H9 (cell line): ENCODE measurements at regions not wholly inside any gene's neighbourhood (a gene's known extent, or its start where the extent isn't known, plus 50 kb on each side); places are given as distances from the start of the nearest gene placed in this dataset.

Experiments
- DNase-seq: peaks from one replicate; pipeline ENCODE4 v3.0.0-alpha.2; 2017
- H2AFZ ChIP-seq: one replicate; pipeline ENCODE4 v1.6.1; 2013; ENCODE audit warnings: mild to moderate bottlenecking, low read length, control low read depth, moderate library complexity
- H2AK5ac ChIP-seq: 2 replicates; pipeline ENCODE4 v1.6.1; 2013; ENCODE audit warnings: low read length, control low read depth, mixed read lengths; ENCODE audit not compliant: insufficient read length
- H2BK120ac ChIP-seq: one replicate; pipeline ENCODE4 v1.6.1; 2013; ENCODE audit warnings: low read depth, mild to moderate bottlenecking, low read length, control low read depth, inconsistent platforms; ENCODE audit not compliant: poor library complexity, severe bottlenecking
- H2BK12ac ChIP-seq: 2 replicates; pipeline ENCODE4 v1.6.1; 2013; ENCODE audit warnings: low read length, control low read depth, mixed read lengths, low read depth; ENCODE audit not compliant: insufficient read length
- H2BK15ac ChIP-seq: 2 replicates; pipeline ENCODE4 v1.6.1; 2013; ENCODE audit warnings: low read depth, low read length, control low read depth
- H2BK20ac ChIP-seq: one replicate; pipeline ENCODE4 v1.6.1; 2013; ENCODE audit warnings: low read depth, mild to moderate bottlenecking, low read length, control low read depth, inconsistent platforms; ENCODE audit not compliant: poor library complexity, severe bottlenecking
- H2BK5ac ChIP-seq: 2 replicates; pipeline ENCODE4 v1.6.1; 2013; ENCODE audit warnings: low read length, control low read depth, mixed read lengths; ENCODE audit not compliant: insufficient read length
- H3K14ac ChIP-seq: 2 replicates; pipeline ENCODE4 v1.6.1; 2013; ENCODE audit warnings: low read length, control low read depth; ENCODE audit not compliant: insufficient read depth
- H3K18ac ChIP-seq: 2 replicates; pipeline ENCODE4 v1.6.1; 2013; ENCODE audit warnings: low read depth, mild to moderate bottlenecking, mixed read lengths, low read length, control low read depth; ENCODE audit not compliant: insufficient read length
- H3K23ac ChIP-seq: 2 replicates; pipeline ENCODE4 v1.6.1; 2013; ENCODE audit warnings: low read length, control low read depth, mixed read lengths, low read depth; ENCODE audit not compliant: insufficient read length
- H3K23me2 ChIP-seq: 2 replicates; pipeline ENCODE4 v1.6.1; 2013; ENCODE audit warnings: low read depth, mild to moderate bottlenecking, mixed read lengths, low read length, control low read depth; ENCODE audit not compliant: insufficient read length, poor library complexity, severe bottlenecking
- H3K27ac ChIP-seq: 2 replicates; pipeline ENCODE4 v1.5.1; 2013; ENCODE audit warnings: low read length, control low read depth, mixed read lengths, low read depth; ENCODE audit not compliant: insufficient read length
- H3K27me3 ChIP-seq: 2 replicates; pipeline ENCODE4 v1.6.1; 2013; ENCODE audit warnings: low read length, control low read depth, inconsistent platforms; ENCODE audit not compliant: insufficient read depth
- H3K4ac ChIP-seq: 2 replicates; pipeline ENCODE4 v1.6.1; 2013; ENCODE audit warnings: low read depth, mild to moderate bottlenecking, control low read depth, inconsistent platforms, low read length, moderate library complexity
- H3K4me1 ChIP-seq: 2 replicates; pipeline ENCODE4 v1.6.1; 2013; ENCODE audit warnings: low read length, control low read depth, inconsistent platforms; ENCODE audit not compliant: insufficient read depth
- H3K4me2 ChIP-seq: 2 replicates; pipeline ENCODE4 v1.6.1; 2013; ENCODE audit warnings: low read length, control low read depth, mixed read lengths; ENCODE audit not compliant: insufficient read length, insufficient read depth
- H3K56ac ChIP-seq: 2 replicates; pipeline ENCODE4 v1.6.1; 2013; ENCODE audit warnings: low read depth, mild to moderate bottlenecking, mixed read lengths, low read length, control low read depth; ENCODE audit not compliant: insufficient read length
- H3K79me1 ChIP-seq: 2 replicates; pipeline ENCODE4 v1.6.1; 2013; ENCODE audit warnings: low read depth, mild to moderate bottlenecking, moderate library complexity, low read length, control low read depth, inconsistent platforms; ENCODE audit not compliant: insufficient read depth, poor library complexity, severe bottlenecking
- H3K79me2 ChIP-seq: 2 replicates; pipeline ENCODE4 v1.6.1; 2013; ENCODE audit warnings: low read length, control low read depth, inconsistent platforms; ENCODE audit not compliant: insufficient read depth
- H3K9ac ChIP-seq: 2 replicates; pipeline ENCODE4 v1.6.1; 2013; ENCODE audit warnings: low read length, control low read depth, mixed read lengths; ENCODE audit not compliant: insufficient read length; ENCODE audit errors: extremely low read depth
- H3K9me3 ChIP-seq: one replicate; pipeline ENCODE4 v1.6.1; 2013; ENCODE audit warnings: low read depth, low read length, inconsistent platforms; ENCODE audit not compliant: control insufficient read depth
- H3T11ph ChIP-seq: one replicate; pipeline ENCODE4 v1.6.1; 2013; ENCODE audit warnings: mild to moderate bottlenecking, low read length, control low read depth, inconsistent platforms
- H4K20me1 ChIP-seq: one replicate; pipeline ENCODE4 v1.6.1; 2013; ENCODE audit not compliant: control insufficient read depth, insufficient read length, insufficient read depth
- H4K5ac ChIP-seq: 2 replicates; pipeline ENCODE4 v1.6.1; 2013; ENCODE audit warnings: low read depth, mild to moderate bottlenecking, mixed read lengths, low read length, control low read depth; ENCODE audit not compliant: insufficient read length
- H4K8ac ChIP-seq: replicated peaks from 2 replicates; pipeline ENCODE4 v1.6.1; 2013; ENCODE audit warnings: low read length, control low read depth, mixed read lengths, low read depth; ENCODE audit not compliant: insufficient read length
- H4K91ac ChIP-seq: 2 replicates; pipeline ENCODE4 v1.6.1; 2013; ENCODE audit warnings: low read depth, mild to moderate bottlenecking, moderate library complexity, mixed read lengths, low read length, control low read depth; ENCODE audit not compliant: insufficient read length
- H3K27ac Mint-ChIP-seq, 3 experiments: 2 replicates in 2 of 3; 3 replicates in 1 of 3; pipeline ENCODE4 v1.8.0; 2020 to 2021; ENCODE audit warnings: mixed read lengths in 3 of 3, mild to moderate bottlenecking in 1 of 3, moderate library complexity in 1 of 3
- H3K27me3 Mint-ChIP-seq: 2 replicates; pipeline ENCODE4 v1.8.0; 2021; ENCODE audit warnings: low read depth, mild to moderate bottlenecking, moderate library complexity, mixed read lengths
- H3K36me3 Mint-ChIP-seq, 3 experiments: 2 replicates in 2 of 3; 3 replicates in 1 of 3; pipeline ENCODE4 v1.8.0; 2020 to 2021; ENCODE audit warnings: low read depth in 3 of 3, mixed read lengths in 3 of 3; ENCODE audit not compliant: insufficient read depth in 1 of 3
- H3K4me1 Mint-ChIP-seq, 2 experiments: 2 replicates each; pipeline ENCODE4 v1.8.0; 2020; ENCODE audit warnings: mixed read lengths in 2 of 2
- H3K4me3 Mint-ChIP-seq, 2 experiments: 2 replicates in 1 of 2; 3 replicates in 1 of 2; pipeline ENCODE4 v1.8.0; 2020 to 2021; ENCODE audit warnings: mild to moderate bottlenecking in 2 of 2, mixed read lengths in 2 of 2, moderate library complexity in 1 of 2
- H3K9me3 Mint-ChIP-seq, 2 experiments: 2 replicates in 1 of 2; 3 replicates in 1 of 2; pipeline ENCODE4 v1.8.0; 2020; ENCODE audit warnings: mild to moderate bottlenecking in 2 of 2, mixed read lengths in 2 of 2, moderate library complexity in 1 of 2
- CTCF ChIP-seq: fragments of 200-600 bp; sonication (generic); conservative IDR thresholded peaks from 3 replicates; pipeline ENCODE4 v1.8.0; 2021; ENCODE audit warnings: antibody characterized with exemption, mild to moderate bottlenecking
- WGBS: extraction: QIAGEN DNeasy Blood & Tissue Kit; methylation state at CpG from one replicate; pipeline ENCODE4 v1.1.7; 2013; ENCODE audit warnings: missing lambda C conversion rate, low lambda C conversion rate, mixed read lengths; ENCODE audit not compliant: insufficient read length; ENCODE audit errors: extremely low coverage; 5-methylcytosine and 5-hydroxymethylcytosine counted together

- H4K5ac ChIP-seq: no peak overlapping the region
- H3K4me2 ChIP-seq: no peak overlapping the region
- no peaks in the 10 kb centered on the region for H3K79me1 ChIP-seq
- H3K14ac ChIP-seq: no peak overlapping the region
- no peak for DNase-seq
- H2BK120ac ChIP-seq: no peak overlapping the region
- no peaks in the 10 kb centered on the region for H3K4me1 ChIP-seq
- H3K27ac ChIP-seq: no peak overlapping the region
- Mint-ChIP-seq H3K27ac (no peak overlapping the region), H3K36me3 (no peaks in the 10 kb centered on the region), H3K4me1 (no peaks in the 10 kb centered on the region), H3K9me3 (no peaks in the 10 kb centered on the region), H3K4me3 (no peak overlapping the region), H3K27me3 (no peaks in the 10 kb centered on the region)
- no peaks in the 10 kb centered on the region for H3K9me3 ChIP-seq
- H3K23ac ChIP-seq: no peak overlapping the region
- H3T11ph ChIP-seq: no peak overlapping the region
- H4K91ac ChIP-seq: no peak overlapping the region
- no peak overlapping the region for H2BK5ac ChIP-seq
- H2BK20ac ChIP-seq: no peak overlapping the region
- H3K9ac ChIP-seq: no peak overlapping the region
- H4K8ac ChIP-seq: no peak overlapping the region
- H2BK15ac ChIP-seq: no peak overlapping the region
- H3K4ac ChIP-seq: no peak overlapping the region
- no peaks in the 10 kb centered on the region for H3K23me2 ChIP-seq
- H2AFZ ChIP-seq: no peak overlapping the region
- no peaks in the 10 kb centered on the region for H3K79me2 ChIP-seq
- H3K18ac ChIP-seq: no peak overlapping the region
- no peak overlapping the region for H2AK5ac ChIP-seq
- no peak overlapping the region for H3K56ac ChIP-seq
- no peak for TF ChIP-seq CTCF
- no peaks in the 10 kb centered on the region for H3K27me3 ChIP-seq
- no peaks in the 10 kb centered on the region for H4K20me1 ChIP-seq
- no peak overlapping the region for H2BK12ac ChIP-seq
- no CpG with 5 or more reads among the region's 1 CpG for WGBS
Measured at GRCh38 chr9:11992866-11993265, 700.3 kb upstream of the TYRP1 start.
